GM19025 (cell line): ENCODE measurements at regions not wholly inside any gene's neighbourhood (a gene's known extent, or its start where the extent isn't known, plus 50 kb on each side); places are given as distances from the start of the nearest gene placed in this dataset.
"Not testable (repeated sequence)": the region's sequence is repeated elsewhere in the genome, so short reads cannot be mapped to it uniquely, and the experiment has no call there.

Source experiments
- ATAC-seq: cut with Tn5 transposase; IDR thresholded peaks from one replicate; pipeline ENCODE4 v1.9.1; 2021; ENCODE audit warnings: mild to moderate bottlenecking, low read depth, moderate library complexity; ENCODE audit not compliant: unreplicated experiment

GRCh38 chr3:28134792-28135375, 106.5 kb upstream of the CMC1 start:
- ATAC-seq, result no peak

DNA sequence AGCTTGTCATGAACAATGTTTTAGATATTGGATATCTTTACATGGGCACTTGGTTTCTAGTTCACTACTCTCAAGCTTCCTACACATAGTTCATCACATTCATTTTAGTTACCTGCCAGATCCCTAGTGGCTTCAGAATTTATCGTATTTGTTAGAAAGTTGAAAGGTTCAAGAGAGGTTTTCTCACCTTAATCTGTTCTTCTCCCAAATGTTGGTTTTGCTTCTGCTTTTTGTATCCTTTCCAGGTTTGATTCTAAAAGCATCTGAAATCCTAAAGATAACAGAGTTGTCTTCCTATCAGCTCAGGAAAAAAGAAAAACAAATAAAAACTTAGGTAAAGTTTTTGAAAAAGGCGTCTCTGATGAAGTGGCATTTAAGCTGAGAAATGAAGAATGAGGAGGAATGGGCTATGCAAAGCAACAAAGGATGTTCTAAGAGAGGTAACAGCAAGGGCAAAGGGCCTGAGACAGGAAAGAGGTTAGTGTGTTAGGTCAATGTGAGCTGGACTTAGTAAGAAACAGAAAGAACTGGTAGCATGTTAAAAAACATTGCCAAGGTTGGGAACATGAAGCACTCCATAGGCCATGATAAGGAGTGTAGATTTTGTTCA, 104.7 kb upstream of the CMC1 start:
- ATAC-seq, result no peak

GRCh38 chr3:28138043-28138610, 103.3 kb upstream of the CMC1 start:
- no peak for ATAC-seq

GRCh38 chr3:28139288-28139687, 102.1 kb upstream of the CMC1 start:
- ATAC-seq, result no peak

GRCh38 chr3:28139967-28140634, 101.3 kb upstream of the CMC1 start:
- no peak for ATAC-seq

DNA sequence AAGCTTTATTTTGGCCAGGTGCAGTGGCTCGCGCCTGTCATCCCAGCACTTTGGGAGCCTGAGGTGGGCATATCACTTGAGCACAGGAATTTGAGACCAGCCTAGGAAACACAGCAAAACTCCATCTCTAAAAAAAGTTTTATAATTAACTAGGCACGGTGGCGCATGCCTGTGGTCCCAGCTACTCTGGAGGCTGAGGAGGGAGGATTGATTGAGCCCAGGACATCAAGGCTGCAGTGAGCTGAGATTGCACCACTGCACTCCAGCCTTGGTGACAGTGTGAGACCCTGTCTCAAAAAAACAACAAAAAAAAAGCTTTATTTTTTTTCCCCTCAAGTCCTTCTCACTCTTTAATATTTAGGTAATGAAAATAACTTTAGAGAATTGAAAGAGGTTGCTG, 100.8 kb upstream of the CMC1 start:
- no peak for ATAC-seq

DNA sequence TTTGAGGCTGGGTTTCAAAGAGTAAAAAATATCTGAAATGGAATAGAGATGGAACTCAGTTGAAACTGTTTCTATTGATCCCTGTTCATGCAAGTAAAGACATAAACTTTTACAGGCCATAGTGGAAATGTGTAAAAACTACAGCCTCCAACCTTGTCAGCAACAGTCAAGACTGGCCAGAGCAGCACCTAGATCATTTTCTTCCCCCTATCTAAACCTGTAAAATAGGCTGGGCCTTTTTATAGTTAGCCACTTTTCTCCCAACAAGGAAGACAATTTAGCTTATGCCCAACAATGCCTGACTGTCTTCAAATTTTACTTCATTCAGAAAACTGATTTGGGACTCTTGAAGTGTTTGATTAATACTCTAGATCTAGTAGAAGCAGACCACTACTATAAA, 91.5 kb upstream of the CMC1 start:
- no peak for ATAC-seq

DNA sequence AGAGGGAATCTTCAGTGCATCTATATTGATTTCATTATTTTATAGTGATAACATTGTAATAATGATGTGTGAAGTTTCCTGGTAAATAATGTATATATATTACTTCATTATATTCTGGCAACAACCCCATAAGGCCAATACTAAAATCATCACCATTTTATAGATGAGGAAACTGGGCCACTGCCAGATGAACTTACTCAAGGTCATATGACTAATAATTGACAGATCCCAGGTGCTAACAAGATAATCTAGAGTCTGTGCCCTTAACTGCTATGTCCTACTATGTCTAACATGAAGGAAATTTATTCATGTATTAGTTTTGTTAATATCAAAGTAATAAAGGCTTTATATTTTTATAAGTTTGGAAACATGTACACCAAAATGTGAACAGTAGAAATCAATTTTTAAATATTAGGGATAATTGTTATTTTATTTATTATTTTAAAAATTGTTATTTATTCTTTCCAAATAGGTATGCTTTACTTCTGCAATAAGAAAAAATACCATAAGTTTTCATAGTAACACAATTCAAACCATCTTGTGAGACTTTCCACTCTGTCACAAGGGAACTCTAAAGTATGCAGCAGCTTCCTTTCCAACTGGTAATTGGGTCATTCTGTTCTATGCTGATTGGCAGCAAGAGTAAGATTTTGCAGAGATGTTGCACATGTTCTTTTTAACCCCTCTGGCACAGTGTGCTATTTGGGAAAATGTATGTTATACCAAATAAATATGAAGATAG, 90.8 kb upstream of the CMC1 start:
- ATAC-seq, result no peak

GRCh38 chr3:28151207-28151550, 90.2 kb upstream of the CMC1 start:
- ATAC-seq, result no peak

DNA sequence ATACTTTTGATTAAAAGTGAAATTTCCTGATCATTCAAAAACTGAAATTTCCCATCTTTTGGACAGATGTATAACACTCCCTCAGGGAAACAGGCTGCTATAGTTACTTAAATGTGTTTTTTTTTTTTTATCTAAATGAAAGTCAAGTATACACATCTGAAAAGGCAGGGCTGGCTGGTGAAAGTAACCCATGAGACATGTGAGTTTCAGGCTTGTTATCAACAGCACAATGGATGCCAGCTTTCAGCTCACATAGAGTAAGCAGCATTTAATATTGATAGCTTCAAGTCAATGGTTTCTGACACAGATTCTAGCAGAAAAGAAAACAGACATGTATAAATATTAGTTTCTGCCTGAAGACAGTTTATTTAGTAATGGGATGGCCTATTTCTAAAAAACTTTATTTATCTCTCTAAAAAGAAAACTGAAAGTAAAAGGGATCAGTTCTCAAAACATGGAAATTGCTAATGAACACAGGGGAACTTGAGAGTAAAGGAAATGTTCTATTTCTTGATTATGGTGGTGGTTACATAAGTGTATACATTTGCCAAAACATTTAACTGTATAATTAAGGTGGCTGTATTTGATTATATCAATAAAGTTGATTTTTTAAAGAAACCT, 89.7 kb upstream of the CMC1 start:
- ATAC-seq, result peak; percentile 86

DNA sequence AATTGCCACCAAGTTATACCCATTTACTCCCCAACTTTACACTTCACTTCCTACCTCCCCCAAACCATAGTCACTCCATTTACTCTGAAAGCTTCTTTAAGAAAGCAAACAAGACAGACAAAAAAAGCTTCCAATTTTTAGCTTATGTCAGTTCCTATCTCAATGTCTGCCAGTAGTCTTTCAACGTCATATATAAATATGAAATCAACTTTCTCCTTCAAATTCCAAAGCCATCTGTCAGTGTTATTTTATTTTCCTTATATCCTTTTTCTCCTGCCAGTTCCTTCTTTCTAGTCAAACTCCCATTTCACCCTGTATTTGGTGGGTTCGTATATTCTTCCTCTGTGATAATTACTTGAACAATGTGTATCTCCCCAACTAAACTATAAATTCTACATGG, 85.8 kb upstream of the CMC1 start:
- ATAC-seq, result no peak

GRCh38 chr3:28156599-28156998, 84.8 kb upstream of the CMC1 start:
- not testable (repeated sequence) for ATAC-seq

DNA sequence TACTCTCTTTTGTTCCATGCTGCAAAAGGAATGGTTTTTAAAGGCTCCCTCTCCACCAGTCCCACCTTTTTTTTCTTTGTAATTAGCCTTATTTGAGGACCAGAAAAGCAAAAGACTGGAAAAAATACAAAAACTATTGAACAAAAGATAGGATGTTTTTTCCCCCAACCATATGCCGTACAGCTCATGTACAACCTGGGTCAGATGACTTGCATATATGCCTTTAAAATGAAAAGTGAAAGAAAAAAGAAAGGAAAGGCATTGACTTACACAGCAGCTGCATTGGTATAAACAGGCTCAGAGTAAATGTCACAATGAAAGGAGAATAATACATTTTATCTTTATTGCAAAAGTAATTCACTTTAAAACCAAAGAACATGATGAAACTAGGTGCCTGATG, 69.5 kb upstream of the CMC1 start:
- peak; percentile 96 for ATAC-seq

- ATAC-seq, result no peak
Measured at GRCh38 chr3:28172748-28173147, 68.7 kb upstream of the CMC1 start.

DNA sequence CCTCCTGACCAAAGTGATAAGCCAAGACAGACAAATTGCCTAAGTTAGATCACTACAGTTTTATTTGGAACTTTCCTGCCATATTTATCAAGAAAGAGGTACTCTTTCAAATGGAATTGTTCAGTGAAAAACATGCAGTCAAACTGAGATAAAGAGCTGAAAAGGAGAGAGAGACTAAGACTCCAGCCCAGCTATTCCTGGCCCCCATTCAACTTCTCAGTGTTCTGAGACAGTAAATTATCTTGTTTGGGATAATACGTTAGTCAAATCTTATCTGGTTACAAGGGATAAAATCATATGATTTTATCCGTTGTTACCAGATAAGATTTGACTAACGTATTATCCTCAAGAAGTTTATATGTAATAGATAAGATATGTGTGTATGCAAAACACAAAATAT, 67.6 kb upstream of the CMC1 start:
- ATAC-seq, result no peak

DNA sequence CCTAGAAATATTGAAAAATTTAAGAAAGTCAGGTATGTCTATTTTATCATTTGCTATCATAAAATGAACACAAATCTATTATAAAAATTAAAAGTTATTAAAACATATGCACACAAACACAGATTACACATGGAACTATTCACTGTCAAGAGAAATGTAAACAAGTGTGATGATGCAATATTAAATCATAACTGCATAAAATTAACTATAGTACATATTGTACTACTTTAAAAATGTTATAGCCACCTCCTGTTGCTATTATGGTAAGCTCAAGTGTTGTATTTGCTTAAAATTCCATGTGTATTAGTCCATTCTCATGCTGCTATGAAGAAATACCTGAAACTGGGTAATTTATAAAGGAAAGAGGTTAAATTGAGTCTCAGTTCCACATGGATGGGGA, 54.7 kb upstream of the CMC1 start:
- ATAC-seq, result no peak

DNA sequence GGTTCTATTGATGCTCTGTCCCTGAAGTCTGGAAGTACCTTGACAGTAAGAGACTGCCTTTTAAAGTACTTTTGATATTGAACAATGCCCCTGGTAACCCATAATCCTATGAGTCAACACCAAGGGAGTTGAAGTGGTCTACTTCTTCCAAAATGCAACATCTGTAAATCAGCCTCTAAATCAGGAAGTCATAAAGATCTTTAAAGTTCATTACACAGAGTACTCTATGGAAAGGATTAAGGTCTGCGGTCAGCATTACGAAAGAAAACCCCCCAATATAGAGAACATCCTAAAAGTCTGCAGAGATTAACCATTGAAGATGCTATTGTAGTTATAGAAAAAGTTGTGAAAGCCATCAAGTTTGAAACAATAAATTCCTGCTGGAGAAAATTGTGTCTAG, 52.7 kb upstream of the CMC1 start:
- ATAC-seq, result no peak

DNA sequence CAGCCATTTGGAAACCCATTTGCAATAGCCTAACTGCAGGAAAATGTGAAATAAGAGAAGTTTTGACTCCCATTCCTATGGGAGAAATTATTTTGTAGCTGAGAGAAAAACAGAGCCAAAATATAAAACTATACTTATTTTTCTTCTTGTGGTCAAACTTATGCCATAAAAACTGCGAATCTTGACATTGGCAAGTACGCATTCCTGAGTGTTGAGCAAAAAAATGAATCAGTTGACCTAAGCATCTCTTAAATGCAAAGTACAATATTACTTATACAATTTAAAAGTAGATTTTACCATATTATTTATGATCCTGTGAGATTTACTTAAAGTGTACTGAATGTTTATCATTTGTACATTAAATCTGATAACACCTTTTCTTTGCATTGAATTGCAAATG, 50.1 kb upstream of the CMC1 start:
- ATAC-seq, result no peak
